ENCODE measurements at regions not wholly inside any gene's neighbourhood (a gene's known extent, or its start where the extent isn't known, plus 50 kb on each side); places are given as distances from the start of the nearest gene placed in this dataset.

DNA sequence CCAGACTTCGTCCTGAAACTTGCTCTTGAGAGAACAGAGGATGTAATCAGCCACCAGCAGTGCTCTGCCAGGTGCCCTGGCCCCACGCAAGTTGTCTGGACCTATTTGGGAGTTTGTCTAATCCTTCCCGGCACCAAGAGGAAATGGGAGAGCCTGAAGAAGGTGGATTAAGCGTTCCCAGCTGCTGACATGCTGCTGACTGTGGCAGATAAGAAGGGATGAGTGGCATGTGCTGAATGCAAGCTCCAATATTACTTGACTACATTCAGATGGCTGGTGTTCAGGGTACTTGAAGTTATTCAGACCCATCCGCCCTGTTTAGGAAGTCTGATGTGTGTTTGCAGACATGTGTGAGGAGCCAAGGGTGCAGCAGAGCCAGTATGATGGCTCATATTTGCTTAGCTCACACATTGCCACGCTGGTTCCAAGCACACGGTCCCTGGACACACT is 440.6 kb upstream of the CCDC196 start:
- ATAC-seq: no peak

DNA sequence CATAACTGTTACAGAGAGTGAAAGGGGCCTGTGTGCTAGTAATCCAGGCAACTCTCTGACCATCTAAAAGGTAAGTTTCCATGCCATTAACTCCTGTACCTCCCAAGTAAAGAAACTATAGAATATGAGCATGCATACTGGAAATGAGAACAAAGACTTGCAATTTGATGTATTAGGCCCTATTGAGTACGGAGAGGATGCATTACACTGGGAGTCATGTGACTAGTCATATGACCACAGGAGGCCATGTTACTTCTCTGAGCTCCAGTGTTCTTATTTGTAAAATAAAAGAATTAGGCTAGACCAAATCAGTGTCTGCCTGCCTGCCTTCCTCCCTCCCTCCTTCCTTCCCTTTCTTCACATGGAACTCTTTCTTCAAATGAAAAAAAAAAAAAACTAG is 440.1 kb upstream of the CCDC196 start:
- no peak for ATAC-seq
- no peak for TF ChIP-seq ZC3H10 (CRISPR knock-in tag; IDR thresholded peaks at IDR 0.05)
- TF ChIP-seq TCF4 (CRISPR knock-in tag; IDR thresholded peaks at IDR 0.05; ENCODE audit: borderline replicate concordance): no peak
- no peak for TF ChIP-seq ISL1 (CRISPR knock-in tag; IDR thresholded peaks at IDR 0.05)
- TF ChIP-seq, protein P1, sequence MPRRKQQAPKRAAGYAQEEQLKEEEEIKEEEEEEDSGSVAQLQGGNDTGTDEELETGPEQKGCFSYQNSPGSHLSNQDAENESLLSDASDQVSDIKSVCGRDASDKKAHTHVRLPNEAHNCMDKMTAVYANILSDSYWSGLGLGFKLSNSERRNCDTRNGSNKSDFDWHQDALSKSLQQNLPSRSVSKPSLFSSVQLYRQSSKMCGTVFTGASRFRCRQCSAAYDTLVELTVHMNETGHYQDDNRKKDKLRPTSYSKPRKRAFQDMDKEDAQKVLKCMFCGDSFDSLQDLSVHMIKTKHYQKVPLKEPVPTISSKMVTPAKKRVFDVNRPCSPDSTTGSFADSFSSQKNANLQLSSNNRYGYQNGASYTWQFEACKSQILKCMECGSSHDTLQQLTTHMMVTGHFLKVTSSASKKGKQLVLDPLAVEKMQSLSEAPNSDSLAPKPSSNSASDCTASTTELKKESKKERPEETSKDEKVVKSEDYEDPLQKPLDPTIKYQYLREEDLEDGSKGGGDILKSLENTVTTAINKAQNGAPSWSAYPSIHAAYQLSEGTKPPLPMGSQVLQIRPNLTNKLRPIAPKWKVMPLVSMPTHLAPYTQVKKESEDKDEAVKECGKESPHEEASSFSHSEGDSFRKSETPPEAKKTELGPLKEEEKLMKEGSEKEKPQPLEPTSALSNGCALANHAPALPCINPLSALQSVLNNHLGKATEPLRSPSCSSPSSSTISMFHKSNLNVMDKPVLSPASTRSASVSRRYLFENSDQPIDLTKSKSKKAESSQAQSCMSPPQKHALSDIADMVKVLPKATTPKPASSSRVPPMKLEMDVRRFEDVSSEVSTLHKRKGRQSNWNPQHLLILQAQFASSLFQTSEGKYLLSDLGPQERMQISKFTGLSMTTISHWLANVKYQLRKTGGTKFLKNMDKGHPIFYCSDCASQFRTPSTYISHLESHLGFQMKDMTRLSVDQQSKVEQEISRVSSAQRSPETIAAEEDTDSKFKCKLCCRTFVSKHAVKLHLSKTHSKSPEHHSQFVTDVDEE (CRISPR knock-in tag; IDR thresholded peaks at IDR 0.05): no peak
- TF ChIP-seq SNAI2 (CRISPR knock-in tag; IDR thresholded peaks at IDR 0.05): no peak
- TF ChIP-seq CSDC2 (CRISPR knock-in tag; IDR thresholded peaks at IDR 0.05): no peak
- no peak for TF ChIP-seq BACH2 (CRISPR knock-in tag; IDR thresholded peaks at IDR 0.05; ENCODE audit: borderline replicate concordance)
- TF ChIP-seq ZFP30 (CRISPR knock-in tag; IDR thresholded peaks at IDR 0.05): no peak
- TF ChIP-seq ESRRG (CRISPR knock-in tag; IDR thresholded peaks at IDR 0.05): no peak
- TF ChIP-seq ZNF70 (CRISPR knock-in tag; IDR thresholded peaks at IDR 0.05): no peak
- TF ChIP-seq, protein P2, sequence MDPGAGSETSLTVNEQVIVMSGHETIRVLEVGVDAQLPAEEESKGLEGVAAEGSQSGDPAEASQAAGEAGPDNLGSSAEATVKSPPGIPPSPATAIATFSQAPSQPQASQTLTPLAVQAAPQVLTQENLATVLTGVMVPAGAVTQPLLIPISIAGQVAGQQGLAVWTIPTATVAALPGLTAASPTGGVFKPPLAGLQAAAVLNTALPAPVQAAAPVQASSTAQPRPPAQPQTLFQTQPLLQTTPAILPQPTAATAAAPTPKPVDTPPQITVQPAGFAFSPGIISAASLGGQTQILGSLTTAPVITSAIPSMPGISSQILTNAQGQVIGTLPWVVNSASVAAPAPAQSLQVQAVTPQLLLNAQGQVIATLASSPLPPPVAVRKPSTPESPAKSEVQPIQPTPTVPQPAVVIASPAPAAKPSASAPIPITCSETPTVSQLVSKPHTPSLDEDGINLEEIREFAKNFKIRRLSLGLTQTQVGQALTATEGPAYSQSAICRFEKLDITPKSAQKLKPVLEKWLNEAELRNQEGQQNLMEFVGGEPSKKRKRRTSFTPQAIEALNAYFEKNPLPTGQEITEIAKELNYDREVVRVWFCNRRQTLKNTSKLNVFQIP (CRISPR knock-in tag; IDR thresholded peaks at IDR 0.05; ENCODE audit: borderline replicate concordance, low read depth): no peak
- TF ChIP-seq GLIS3 (CRISPR knock-in tag; IDR thresholded peaks at IDR 0.05): no peak
- TF ChIP-seq, protein P3, sequence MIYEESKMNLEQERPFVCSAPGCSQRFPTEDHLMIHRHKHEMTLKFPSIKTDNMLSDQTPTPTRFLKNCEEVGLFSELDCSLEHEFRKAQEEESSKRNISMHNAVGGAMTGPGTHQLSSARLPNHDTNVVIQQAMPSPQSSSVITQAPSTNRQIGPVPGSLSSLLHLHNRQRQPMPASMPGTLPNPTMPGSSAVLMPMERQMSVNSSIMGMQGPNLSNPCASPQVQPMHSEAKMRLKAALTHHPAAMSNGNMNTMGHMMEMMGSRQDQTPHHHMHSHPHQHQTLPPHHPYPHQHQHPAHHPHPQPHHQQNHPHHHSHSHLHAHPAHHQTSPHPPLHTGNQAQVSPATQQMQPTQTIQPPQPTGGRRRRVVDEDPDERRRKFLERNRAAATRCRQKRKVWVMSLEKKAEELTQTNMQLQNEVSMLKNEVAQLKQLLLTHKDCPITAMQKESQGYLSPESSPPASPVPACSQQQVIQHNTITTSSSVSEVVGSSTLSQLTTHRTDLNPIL (CRISPR knock-in tag; IDR thresholded peaks at IDR 0.05; ENCODE audit: low read depth): no peak
- no peak for TF ChIP-seq OSR1 (CRISPR knock-in tag; IDR thresholded peaks at IDR 0.05)
- TF ChIP-seq, protein P4, sequence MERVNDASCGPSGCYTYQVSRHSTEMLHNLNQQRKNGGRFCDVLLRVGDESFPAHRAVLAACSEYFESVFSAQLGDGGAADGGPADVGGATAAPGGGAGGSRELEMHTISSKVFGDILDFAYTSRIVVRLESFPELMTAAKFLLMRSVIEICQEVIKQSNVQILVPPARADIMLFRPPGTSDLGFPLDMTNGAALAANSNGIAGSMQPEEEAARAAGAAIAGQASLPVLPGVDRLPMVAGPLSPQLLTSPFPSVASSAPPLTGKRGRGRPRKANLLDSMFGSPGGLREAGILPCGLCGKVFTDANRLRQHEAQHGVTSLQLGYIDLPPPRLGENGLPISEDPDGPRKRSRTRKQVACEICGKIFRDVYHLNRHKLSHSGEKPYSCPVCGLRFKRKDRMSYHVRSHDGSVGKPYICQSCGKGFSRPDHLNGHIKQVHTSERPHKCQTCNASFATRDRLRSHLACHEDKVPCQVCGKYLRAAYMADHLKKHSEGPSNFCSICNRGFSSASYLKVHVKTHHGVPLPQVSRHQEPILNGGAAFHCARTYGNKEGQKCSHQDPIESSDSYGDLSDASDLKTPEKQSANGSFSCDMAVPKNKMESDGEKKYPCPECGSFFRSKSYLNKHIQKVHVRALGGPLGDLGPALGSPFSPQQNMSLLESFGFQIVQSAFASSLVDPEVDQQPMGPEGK (CRISPR knock-in tag; IDR thresholded peaks at IDR 0.05; ENCODE audit: borderline replicate concordance): no peak
- TF ChIP-seq ZNF565 (CRISPR knock-in tag; conservative IDR thresholded peaks at IDR 0.05; ENCODE audit: low read depth): no peak

More for the DNA sequence above, 440.6 kb upstream of the CCDC196 start:
- TF ChIP-seq OSR1 (CRISPR knock-in tag; IDR thresholded peaks at IDR 0.05) (no peak), ZNF70 (CRISPR knock-in tag; IDR thresholded peaks at IDR 0.05) (no peak), ZNF565 (CRISPR knock-in tag; conservative IDR thresholded peaks at IDR 0.05; ENCODE audit: low read depth) (no peak), TCF4 (CRISPR knock-in tag; IDR thresholded peaks at IDR 0.05; ENCODE audit: borderline replicate concordance) (no peak), ISL1 (CRISPR knock-in tag; IDR thresholded peaks at IDR 0.05) (no peak), BACH2 (CRISPR knock-in tag; IDR thresholded peaks at IDR 0.05; ENCODE audit: borderline replicate concordance) (no peak), RARB (CRISPR knock-in tag; IDR thresholded peaks at IDR 0.05) (no peak), TOX (CRISPR knock-in tag; IDR thresholded peaks at IDR 0.05; ENCODE audit: borderline replicate concordance) (no peak), ARNTL (CRISPR knock-in tag; IDR thresholded peaks at IDR 0.05; ENCODE audit: borderline replicate concordance, low read depth) (no peak), ZFP3 (CRISPR knock-in tag; IDR thresholded peaks at IDR 0.05) (no peak), ESRRG (CRISPR knock-in tag; IDR thresholded peaks at IDR 0.05) (no peak)
- TF ChIP-seq, protein P4 (CRISPR knock-in tag; IDR thresholded peaks at IDR 0.05; ENCODE audit: borderline replicate concordance): no peak

DNA sequence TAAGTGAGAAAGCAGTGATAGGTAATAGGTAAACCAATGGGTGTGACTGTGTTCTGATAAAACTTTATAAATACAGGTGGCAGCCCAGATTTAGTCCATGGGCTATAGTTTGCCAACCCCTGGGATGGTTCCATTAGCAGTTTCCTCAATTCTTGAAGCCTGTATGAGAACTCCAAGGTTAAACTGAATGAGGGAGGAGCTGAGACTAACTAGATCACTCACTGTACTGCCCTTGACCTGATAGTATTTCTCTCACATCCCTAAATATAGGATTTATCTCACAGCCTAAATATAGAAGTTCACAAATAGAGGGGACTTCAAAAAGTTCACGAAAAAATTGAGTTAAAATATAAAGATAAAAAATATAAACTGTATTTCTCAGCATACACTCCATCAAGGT is 439.6 kb upstream of the CCDC196 start:
- no peak for ATAC-seq
- TF ChIP-seq ARNTL (CRISPR knock-in tag; IDR thresholded peaks at IDR 0.05; ENCODE audit: borderline replicate concordance, low read depth): no peak
- no peak for TF ChIP-seq SNAI2 (CRISPR knock-in tag; IDR thresholded peaks at IDR 0.05)
- TF ChIP-seq PPARA (CRISPR knock-in tag; IDR thresholded peaks at IDR 0.05; ENCODE audit: borderline replicate concordance): no peak
- TF ChIP-seq, protein P2 (CRISPR knock-in tag; IDR thresholded peaks at IDR 0.05; ENCODE audit: borderline replicate concordance, low read depth): no peak
- TF ChIP-seq GLIS3 (CRISPR knock-in tag; IDR thresholded peaks at IDR 0.05): no peak
- TF ChIP-seq TOX (CRISPR knock-in tag; IDR thresholded peaks at IDR 0.05; ENCODE audit: borderline replicate concordance): no peak
- no peak for TF ChIP-seq ZNF8 (CRISPR knock-in tag; IDR thresholded peaks at IDR 0.05)
- TF ChIP-seq ZFP30 (CRISPR knock-in tag; IDR thresholded peaks at IDR 0.05): no peak
- TF ChIP-seq, protein P5, sequence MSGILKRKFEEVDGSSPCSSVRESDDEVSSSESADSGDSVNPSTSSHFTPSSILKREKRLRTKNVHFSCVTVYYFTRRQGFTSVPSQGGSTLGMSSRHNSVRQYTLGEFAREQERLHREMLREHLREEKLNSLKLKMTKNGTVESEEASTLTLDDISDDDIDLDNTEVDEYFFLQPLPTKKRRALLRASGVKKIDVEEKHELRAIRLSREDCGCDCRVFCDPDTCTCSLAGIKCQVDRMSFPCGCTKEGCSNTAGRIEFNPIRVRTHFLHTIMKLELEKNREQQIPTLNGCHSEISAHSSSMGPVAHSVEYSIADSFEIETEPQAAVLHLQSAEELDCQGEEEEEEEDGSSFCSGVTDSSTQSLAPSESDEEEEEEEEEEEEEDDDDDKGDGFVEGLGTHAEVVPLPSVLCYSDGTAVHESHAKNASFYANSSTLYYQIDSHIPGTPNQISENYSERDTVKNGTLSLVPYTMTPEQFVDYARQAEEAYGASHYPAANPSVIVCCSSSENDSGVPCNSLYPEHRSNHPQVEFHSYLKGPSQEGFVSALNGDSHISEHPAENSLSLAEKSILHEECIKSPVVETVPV (CRISPR knock-in tag; IDR thresholded peaks at IDR 0.05): no peak

Data from SK-N-SH treated with all-trans-retinoic acid at 6 μM for 48 hours (cell line).